GM19397 (cell line): ENCODE measurements at regions not wholly inside any gene's neighbourhood (a gene's known extent, or its start where the extent isn't known, plus 50 kb on each side); places are given as distances from the start of the nearest gene placed in this dataset.
"Not testable (repeated sequence)": the region's sequence is repeated elsewhere in the genome, so short reads cannot be mapped to it uniquely, and the experiment has no call there.

Experiments used
- ATAC-seq: cut with Tn5 transposase; IDR thresholded peaks from one replicate; pipeline ENCODE4 v1.9.1; 2021; ENCODE audit warnings: mild to moderate bottlenecking, moderate library complexity; ENCODE audit not compliant: unreplicated experiment

GRCh38 chr12:34402228-34402898 lies 380.1 kb downstream of the ALG10 start:
- ATAC-seq = no peak

DNA sequence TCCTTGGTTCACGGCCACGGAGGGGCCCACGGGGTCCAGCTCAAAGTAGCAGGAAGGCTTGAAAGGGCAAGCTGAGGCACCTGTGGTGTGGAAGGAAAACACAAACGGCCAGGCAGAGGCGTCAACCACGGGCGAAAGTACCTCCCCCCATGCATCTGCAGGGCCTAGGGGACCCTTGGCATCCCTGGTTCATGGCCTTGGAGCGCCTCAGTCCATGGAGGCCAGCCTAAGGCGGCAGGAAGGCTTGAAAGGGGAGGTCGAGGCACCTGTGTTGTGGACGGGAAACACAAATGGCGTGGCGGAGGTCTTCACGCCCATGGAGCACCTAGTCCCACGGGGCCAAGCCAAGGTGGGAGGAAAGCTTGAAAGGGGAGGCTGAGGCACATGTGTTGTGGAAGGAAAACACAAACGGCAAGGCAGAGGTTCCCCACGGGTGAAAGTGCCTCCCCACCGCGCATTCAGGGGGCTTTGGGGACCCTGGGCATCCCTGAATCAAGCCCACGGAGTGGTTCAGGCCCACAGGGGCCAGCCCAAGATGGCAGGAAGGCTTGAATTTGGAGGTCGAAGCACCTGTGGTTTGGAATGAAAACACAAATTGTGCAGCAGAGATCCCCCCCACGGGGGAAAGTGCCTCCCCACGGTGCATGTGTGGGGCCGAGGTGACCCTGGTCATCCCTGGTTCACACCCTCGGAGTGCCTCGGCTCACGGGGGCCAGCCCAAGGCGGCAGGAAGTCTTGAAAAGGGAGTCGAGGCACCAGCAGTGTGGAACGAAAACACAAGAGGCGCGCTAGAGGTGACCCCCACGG lies 380.8 kb downstream of the ALG10 start:
- ATAC-seq = no peak

DNA sequence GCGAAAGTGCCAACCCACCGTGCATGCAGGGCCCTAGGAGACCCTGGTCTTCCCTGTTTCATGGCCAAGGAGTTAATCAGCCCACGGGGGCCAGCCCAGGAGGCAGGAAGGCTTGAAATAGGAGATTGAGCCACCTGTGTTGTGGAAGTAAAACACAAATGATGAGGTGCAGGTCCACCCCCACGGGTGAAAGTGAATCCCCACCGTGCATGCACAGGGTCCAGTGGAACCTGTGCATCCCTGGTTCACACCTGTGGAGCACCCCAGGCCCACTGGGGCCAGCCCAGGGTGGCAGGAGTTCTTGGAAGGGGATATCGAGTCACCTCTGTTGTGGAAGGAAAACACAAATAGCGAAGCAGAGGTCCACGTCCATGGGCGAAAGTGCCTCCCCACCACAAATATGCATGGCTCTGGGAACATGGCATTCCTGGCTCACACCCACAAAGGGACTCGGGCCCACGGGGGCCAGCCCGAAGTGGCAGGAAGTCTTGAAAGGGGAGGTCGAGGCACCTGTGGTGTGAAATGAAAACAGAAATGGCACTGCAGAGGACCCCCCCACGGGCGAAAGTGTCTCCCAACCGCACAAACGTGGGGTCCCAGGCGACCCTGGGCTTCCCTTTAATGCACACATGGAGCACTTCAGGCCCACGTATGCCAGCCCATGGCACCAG lies 381.5 kb downstream of the ALG10 start:
- ATAC-seq = no peak

DNA sequence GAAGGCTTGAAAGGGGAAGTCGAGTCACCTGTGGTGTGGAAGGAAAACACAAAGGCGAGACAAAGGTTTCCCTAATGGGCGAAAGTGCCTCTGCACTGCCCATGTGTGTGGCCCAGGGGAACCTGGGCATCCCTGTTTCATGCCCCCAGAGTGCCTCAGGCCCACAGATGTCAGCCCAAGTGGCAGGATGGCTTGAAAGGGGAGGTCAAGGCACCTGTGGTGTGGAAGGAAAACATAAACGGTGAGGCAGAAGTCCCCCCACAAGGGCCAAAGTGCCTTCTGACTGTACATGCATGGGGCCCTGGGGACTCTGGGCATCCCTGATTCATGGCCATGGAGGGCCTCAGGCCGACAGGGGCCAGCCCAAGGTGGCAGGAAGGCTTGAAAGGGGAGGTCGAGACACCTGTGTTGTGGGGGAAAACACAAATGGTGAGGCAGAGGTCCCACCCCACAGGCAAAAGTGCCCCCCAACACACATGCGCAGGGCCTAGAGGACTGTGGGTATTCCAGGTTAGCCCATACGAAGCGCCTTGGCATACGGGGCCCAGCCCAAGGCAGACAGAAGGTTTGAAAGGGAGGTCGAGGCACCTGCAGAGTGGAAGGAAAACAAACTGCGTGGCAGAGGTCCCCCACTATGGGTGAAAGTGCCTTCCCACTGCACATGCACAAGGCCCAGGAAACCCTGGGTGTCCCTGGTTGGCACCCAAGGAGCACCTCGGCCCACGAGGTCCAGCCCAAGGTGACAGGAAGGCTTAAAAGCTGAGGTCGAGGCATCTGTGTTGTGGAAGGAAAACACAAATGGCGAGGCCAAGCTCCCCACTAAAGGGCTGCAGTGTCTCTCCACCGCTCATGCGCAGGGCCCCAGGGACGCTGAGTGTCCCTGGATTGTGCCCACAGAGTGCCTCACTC lies 382.3 kb downstream of the ALG10 start:
- ATAC-seq = no peak

GRCh38 chr12:34405286-34406227 lies 383.3 kb downstream of the ALG10 start:
- ATAC-seq = no peak

DNA sequence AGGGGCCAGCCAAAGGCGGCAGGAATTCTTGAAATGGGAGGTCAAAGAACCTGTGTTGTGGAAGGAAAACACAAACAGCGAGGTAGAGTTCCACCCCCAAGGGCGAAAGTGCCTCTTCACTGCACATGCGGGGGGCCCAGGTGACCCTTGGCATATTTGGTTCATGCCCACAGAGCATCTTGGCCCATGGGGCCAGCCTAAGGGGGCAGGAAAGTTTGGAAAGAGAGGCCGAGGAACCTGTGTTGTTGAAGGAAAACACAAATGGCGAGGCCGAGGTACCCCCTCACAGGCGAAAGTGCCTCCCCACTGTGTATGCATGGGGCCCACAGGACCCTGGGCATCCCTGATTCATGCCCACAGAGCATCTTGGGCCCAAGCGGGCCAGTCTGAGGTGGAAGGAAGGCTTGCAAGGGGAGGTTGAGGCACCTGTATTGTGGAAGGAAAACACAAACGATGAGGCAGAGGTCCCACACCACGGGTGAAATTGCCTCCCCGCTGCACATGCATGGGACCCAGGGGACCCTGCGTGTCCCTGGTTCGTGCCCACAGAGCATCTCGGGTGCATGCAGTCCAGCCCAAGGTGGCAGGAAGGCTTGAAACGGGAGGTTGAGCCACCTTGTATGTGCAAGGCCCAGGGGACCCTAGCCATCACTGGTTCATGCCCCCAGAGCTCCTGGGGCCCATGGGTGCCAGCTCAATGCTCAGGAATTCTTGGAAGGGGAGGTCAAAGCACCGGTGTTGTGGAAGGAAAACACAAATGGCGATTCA lies 384.1 kb downstream of the ALG10 start:
- ATAC-seq = no peak

- no peak for ATAC-seq
These were observed 384.7 kb downstream of the ALG10 start for GRCh38 chr12:34406996-34407300.

GRCh38 chr12:34407813-34408212 lies 385.5 kb downstream of the ALG10 start:
- no peak for ATAC-seq

DNA sequence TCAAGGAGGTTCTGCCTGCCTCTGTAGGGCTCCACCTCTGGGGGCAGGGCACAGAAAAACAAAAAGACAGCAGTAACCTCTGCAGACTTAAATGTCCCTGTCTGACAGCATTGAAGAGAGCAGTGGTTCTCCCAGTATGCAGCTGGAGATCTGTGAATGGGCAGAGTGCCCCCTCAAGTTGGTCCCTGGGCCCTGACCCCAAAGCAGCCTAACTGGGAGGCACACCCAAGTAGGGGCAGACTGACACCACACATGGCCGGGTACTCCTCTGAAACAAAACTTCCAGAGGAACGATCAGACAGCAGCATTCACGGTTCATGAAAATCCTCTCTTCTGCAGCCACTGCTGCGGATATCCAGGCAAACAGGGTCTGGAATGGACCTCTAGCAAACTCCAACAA lies 409.2 kb downstream of the ALG10 start:
- ATAC-seq = not testable (repeated sequence)
